GM19193 (cell line): ENCODE measurements at regions not wholly inside any gene's neighbourhood (a gene's known extent, or its start where the extent isn't known, plus 50 kb on each side); places are given as distances from the start of the nearest gene placed in this dataset.

Experiments used
- POLR2A ChIP-seq: IDR thresholded peaks from 4 replicates; pipeline ENCODE4 v1.6.1; 2011; ENCODE audit not compliant: insufficient read depth, insufficient read length; ENCODE audit errors: extremely low read depth

GRCh38 chr5:163614787-163615186, 109.4 kb downstream of the MAT2B start:
- TF ChIP-seq POLR2A: no peak

- TF ChIP-seq POLR2A: no peak
Observed at GRCh38 chr5:163619273-163619934, 114.0 kb downstream of the MAT2B start.

- TF ChIP-seq POLR2A: no peak
Observed at GRCh38 chr5:163619951-163620350, 114.5 kb downstream of the MAT2B start.

DNA sequence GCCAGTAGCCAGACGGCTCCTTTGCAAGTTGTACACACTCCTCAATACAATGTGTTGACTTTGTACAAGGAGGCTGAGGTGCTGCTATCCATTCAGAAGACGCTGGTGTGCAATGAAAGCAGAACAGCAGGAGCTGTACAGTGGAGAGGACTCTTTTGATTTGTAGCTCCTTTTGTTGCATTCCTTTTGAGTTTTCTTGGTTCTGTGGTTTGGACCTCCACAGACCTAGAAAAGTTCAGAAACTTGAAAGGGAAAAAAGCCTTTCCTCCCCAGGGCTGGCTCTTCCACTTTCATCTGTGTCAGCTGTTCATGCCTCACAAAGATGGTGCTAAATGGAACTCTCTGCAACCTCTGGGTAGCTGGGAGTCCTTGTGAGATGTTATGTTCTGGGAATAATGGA, 117.4 kb downstream of the MAT2B start:
- TF ChIP-seq POLR2A: no peak

GRCh38 chr5:163623524-163623923, 118.1 kb downstream of the MAT2B start:
- TF ChIP-seq POLR2A: no peak

- no peak for TF ChIP-seq POLR2A
Observed at GRCh38 chr5:163623986-163624385, 118.6 kb downstream of the MAT2B start.

DNA sequence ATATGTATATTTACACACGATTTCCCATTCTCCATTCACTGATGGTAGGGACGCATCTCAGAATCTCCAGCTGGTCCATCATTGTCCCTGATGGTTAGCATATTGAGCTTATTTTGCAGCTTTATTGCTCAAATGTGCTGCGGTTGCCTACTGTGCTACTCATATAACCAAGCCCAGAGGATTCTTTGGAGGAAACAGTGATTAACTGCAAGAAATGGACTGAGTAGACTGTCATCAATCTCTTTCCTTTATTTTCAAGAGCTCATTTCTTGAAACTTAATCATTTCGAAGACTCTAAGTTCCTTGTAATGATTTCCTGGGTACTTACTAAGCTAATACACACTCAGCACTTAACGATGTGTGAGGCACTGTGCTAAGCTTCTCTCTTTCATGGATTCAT, 119.0 kb downstream of the MAT2B start:
- TF ChIP-seq POLR2A: no peak

GRCh38 chr5:163626904-163627434, 121.5 kb downstream of the MAT2B start:
- TF ChIP-seq POLR2A: no peak

DNA sequence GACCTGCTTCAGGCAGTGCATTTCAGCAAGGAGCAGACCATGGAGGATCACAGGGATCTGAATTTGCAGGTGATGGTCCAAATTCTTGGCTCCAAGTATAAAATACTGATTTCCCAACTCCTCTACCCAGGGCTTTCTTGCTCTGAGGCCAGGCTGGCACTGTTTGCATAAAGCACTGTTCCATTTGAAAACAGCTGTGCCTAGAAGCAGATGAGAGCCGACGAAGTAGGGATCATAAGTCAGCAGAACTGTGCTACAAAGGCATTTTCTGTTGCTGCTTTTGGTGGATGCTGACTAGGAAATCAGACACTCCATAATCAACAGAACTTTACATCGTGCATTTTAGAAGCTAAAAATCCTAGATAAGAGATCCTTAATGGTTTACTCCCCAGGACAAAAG, 126.4 kb downstream of the MAT2B start:
- no peak for TF ChIP-seq POLR2A

DNA sequence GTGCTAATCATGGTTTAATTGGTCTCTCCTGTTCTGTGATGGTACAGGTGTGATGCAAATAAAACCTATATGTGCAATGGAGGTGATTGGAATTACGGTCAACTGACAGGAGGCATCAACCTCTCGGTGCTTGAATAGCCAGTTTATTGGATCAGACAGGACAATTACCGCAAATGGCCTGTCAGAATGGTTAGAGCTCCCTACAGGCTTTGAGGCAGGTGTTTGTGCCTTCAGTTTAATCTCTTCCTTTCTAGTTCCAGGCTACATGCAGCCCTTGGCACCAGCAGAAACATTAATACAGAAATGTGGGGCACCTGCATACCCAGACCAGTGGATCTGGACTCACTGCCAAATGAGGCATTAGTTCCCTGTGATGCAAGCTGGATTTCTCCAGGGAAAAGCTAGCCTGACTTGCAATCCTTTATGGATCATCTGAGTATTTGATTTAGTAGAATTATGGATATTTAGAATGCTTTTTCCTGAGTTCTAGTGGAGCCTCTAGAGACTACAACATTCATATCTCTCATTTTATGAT, 128.6 kb downstream of the MAT2B start:
- no peak for TF ChIP-seq POLR2A

- no peak for TF ChIP-seq POLR2A
Observed at GRCh38 chr5:163635631-163636030, 130.2 kb downstream of the MAT2B start.

- TF ChIP-seq POLR2A: no peak
Observed at GRCh38 chr5:163642904-163643303, 137.5 kb downstream of the MAT2B start.

DNA sequence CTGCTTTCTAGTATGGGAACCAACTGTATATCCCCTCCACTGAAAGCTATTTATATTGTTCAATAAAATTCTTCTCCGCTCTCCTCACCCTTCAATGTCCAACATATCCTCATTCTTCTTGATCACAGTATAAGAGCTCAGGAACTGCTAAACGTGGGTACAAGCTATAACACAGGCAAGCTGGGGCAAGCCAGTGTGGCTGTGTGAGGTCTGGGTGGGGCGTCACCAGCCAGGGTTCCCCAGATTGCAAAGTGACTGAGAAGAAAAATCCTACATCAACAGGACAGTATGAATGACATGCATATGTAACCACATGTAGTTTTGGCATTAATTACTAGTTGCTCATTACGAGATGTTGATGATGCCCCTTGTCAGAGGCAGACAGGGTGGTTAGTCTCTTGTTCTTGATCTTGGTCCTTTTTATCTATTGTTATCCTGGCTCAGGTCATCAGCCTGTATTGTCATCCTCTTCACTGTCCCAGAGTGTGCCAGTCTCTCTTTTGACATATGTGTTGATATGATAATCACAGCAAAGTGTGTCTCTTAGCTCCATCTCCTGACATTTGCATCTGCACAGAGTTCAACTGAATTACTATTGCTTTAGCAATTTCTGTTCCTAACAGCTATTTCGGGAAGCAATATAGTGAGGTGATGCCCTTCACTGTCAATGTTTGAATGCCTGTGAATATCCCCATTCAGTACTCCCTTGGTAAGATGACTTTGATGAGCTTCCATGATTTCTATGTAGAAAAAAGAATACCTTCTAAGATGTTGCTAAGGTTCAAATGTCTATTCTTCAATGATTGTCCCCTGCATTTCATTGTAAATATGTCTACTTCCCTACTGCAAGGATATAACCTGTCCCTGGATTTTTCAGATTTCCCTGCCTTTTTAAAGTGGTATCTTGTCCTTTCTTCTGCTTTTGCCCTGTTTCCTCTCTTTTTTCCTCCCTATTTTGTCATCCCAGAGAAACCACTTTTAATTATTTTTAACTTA, 140.3 kb downstream of the MAT2B start:
- no peak for TF ChIP-seq POLR2A

DNA sequence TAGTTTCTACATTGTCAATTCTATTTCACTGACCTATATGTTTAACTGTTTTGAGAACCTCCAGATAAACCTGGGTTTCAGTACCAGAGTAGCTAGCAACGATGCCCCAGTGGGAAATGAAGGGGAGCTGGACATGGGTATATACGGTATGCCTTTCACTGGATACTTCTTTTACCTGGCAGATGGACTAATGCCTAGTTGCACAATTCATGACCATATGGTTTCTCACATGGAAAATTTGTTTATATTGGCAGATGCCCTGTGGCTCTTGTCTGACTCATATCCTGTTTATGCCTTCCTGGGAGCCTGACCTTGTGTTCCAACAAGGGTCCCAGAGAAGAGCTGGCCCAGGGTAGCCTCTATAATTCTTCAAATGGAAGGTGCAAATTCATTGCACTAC, 144.1 kb downstream of the MAT2B start:
- TF ChIP-seq POLR2A: no peak

- TF ChIP-seq POLR2A: no peak
Observed at GRCh38 chr5:163653526-163653925, 148.1 kb downstream of the MAT2B start.
